Putamen (tissue), 1 donor: ENCODE measurements at regions not wholly inside any gene's neighbourhood (a gene's known extent, or its start where the extent isn't known, plus 50 kb on each side); places are given as distances from the start of the nearest gene placed in this dataset.

Source experiments
- DNase-seq: peaks from one replicate; pipeline ENCODE4 v3.0.0-alpha.2; 2016; ENCODE audit warnings: low spot score

GRCh38 chr1:29824025-29824424 is 587.7 kb downstream of the PTPRU start:
- DNase-seq, result no peak

- no peak for DNase-seq
Observed at GRCh38 chr1:29823561-29823960, 587.2 kb downstream of the PTPRU start.

GRCh38 chr1:29821605-29822004 is 585.3 kb downstream of the PTPRU start:
- no peak for DNase-seq

GRCh38 chr1:29820401-29820800 is 584.1 kb downstream of the PTPRU start:
- no peak for DNase-seq

- no peak for DNase-seq
Observed at GRCh38 chr1:29812408-29813135, 576.2 kb downstream of the PTPRU start.

- no peak for DNase-seq
Observed at GRCh38 chr1:29811727-29812407, 575.5 kb downstream of the PTPRU start.

GRCh38 chr1:29811247-29811646 is 574.9 kb downstream of the PTPRU start:
- DNase-seq, result no peak

GRCh38 chr1:29810121-29811120 is 574.1 kb downstream of the PTPRU start:
- no peak for DNase-seq

GRCh38 chr1:29809446-29810120 is 573.3 kb downstream of the PTPRU start:
- DNase-seq, result no peak

- no peak for DNase-seq
Observed at GRCh38 chr1:29808141-29808995, 572.0 kb downstream of the PTPRU start.

- no peak for DNase-seq
Observed at GRCh38 chr1:29807689-29808088, 571.4 kb downstream of the PTPRU start.

GRCh38 chr1:29806646-29807319 is 570.5 kb downstream of the PTPRU start:
- DNase-seq, result no peak

GRCh38 chr1:29805896-29806160 is 569.5 kb downstream of the PTPRU start:
- DNase-seq, result no peak

GRCh38 chr1:29805122-29805895 is 569.0 kb downstream of the PTPRU start:
- DNase-seq, result no peak

GRCh38 chr1:29804181-29804899 is 568.0 kb downstream of the PTPRU start:
- no peak for DNase-seq

- DNase-seq, result no peak
Observed at GRCh38 chr1:29803486-29803885, 567.2 kb downstream of the PTPRU start.

- DNase-seq, result no peak
Observed at GRCh38 chr1:29802181-29803068, 566.1 kb downstream of the PTPRU start.

GRCh38 chr1:29801561-29801973 is 565.2 kb downstream of the PTPRU start:
- DNase-seq, result no peak
